Spleen (tissue), 11 donors: ENCODE measurements at regions not wholly inside any gene's neighbourhood (a gene's known extent, or its start where the extent isn't known, plus 50 kb on each side); places are given as distances from the start of the nearest gene placed in this dataset.

ENCODE experiments used
- DNase-seq: peaks from one replicate; pipeline ENCODE4 v3.0.0-alpha.2; 2020
- H3K27ac ChIP-seq, 8 donors: fragments of 200-600 bp; sonication (generic) in 7 of 8; 1 replicate in 4 of 8; 2 replicates in 4 of 8; pipeline versions ENCODE4 v1.5.0 to v1.8.0; 2016 to 2021; ENCODE audit warnings: inconsistent platforms in 4 of 8, mild to moderate bottlenecking in 4 of 8, moderate library complexity in 1 of 8
- H3K27me3 ChIP-seq, 7 donors: fragments of 200-600 bp; sonication (generic) in 6 of 7; replicated peaks in 1 of 7; 1 replicate in 4 of 7; 2 replicates in 3 of 7; pipeline versions ENCODE4 v1.5.0 to v1.8.0; 2016 to 2021; ENCODE audit warnings: inconsistent platforms in 3 of 7, mild to moderate bottlenecking in 1 of 7
- H3K36me3 ChIP-seq, 6 donors: fragments of 200-600 bp; sonication (generic) in 5 of 6; 1 replicate in 4 of 6; 2 replicates in 2 of 6; pipeline versions ENCODE4 v1.5.0 to v1.8.0; 2016 to 2021; ENCODE audit warnings: inconsistent platforms in 2 of 6
- H3K4me1 ChIP-seq, 6 donors: fragments of 200-600 bp; sonication (generic) in 5 of 6; 1 replicate in 3 of 6; 2 replicates in 3 of 6; pipeline versions ENCODE4 v1.5.0 to v1.8.0; 2016 to 2021; ENCODE audit warnings: inconsistent platforms in 3 of 6
- H3K4me3 ChIP-seq, 8 donors: fragments of 200-600 bp; sonication (generic) in 7 of 8; 1 replicate in 4 of 8; 2 replicates in 4 of 8; pipeline versions ENCODE4 v1.5.0 to v1.8.0; 2016 to 2021; ENCODE audit warnings: inconsistent platforms in 4 of 8, mild to moderate bottlenecking in 4 of 8, moderate library complexity in 2 of 8
- H3K9me3 ChIP-seq, 8 donors: fragments of 200-600 bp; sonication (generic) in 7 of 8; 1 replicate in 4 of 8; 2 replicates in 4 of 8; pipeline versions ENCODE4 v1.5.0 to v1.8.0; 2016 to 2021; ENCODE audit warnings: inconsistent platforms in 4 of 8
- POLR2A ChIP-seq, 3 donors: fragments of 450-650 bp; IDR thresholded peaks; one replicate each; pipeline ENCODE4 v1.5.1; 2017; ENCODE audit warnings: antibody characterized with exemption in 3 of 3, mild to moderate bottlenecking in 1 of 3
- POLR2AphosphoS5 ChIP-seq, 3 donors: sonication (generic); formaldehyde crosslinking; IDR thresholded peaks; one replicate each; pipeline ENCODE4 v1.5.1; 2017; ENCODE audit warnings: antibody characterized with exemption in 3 of 3
- WGBS, 5 donors: extraction: QIAGEN DNeasy Blood & Tissue Kit in 3 of 5; methylation state at CpG; one replicate each; pipeline versions ENCODE4 v1.1.5 to v1.1.7; 2013 to 2018; 5-methylcytosine and 5-hydroxymethylcytosine counted together
- intact Hi-C: fragments of 100-400 bp; cut with DNase I; formaldehyde crosslinking; loops from one replicate; pipeline ENCODE4 v1.15.0; 2023; ENCODE audit warnings: low total_unique reads
- TF ChIP-seq, protein P1 (sequence below), 11 experiments: fragments of 200-600 bp in 7 of 11; fragments of 450-650 bp in 4 of 11; sonication (generic) in 4 of 11; IDR thresholded peaks in 8 of 11; conservative IDR thresholded peaks in 3 of 11; 1 replicate in 7 of 11; 2 replicates in 4 of 11; pipeline versions ENCODE4 v1.4.0 to v1.8.0; 2016 to 2021; ENCODE audit warnings: antibody characterized with exemption in 11 of 11, inconsistent platforms in 4 of 11, mild to moderate bottlenecking in 1 of 11
- donor health status: healthy with polysubstance abuse.
- donor health status: DM: no; HTN: no; CAD: no; lungs with moderate emphysema.
- donor health status: DM: no; HTN: no; CAD: no.
- donor health status: Bipolar disorder and iron deficiency.
- donor health status: healthy.
- donor health status: DM: no; HTN: no; CAD: no.
- donor health status: DM: yes; HTN: yes; CAD: no.

DNA sequence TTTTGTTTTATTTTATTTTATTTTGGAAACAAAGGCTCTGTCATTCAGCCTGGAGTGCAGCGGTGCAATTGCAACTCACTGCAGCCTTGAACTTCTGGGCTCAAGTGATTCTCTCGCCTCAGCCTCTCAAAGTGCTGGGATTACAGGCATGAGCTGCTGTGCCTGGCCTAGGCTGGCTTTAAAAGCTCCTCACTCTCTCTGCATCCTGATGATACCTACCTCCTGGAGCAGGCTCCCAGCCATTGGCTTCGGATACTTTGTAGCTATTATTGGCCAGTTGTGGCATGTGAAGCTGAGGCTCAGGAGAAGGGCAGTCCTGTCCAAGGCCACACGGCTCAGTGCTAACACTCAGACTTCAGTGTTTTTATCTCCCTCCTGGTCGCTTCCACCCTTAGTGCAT is 158.0 kb downstream of the SEC14L1 start:
- 93 to 98% (median 96%) methylated on average over 5 of the region's 5 CpGs for WGBS, 5 donors
- H3K4me1 ChIP-seq = peaks cover 0 to 9% (median 0%) of the 10 kb centered on the region in 6 donors
- TF ChIP-seq, protein P1, sequence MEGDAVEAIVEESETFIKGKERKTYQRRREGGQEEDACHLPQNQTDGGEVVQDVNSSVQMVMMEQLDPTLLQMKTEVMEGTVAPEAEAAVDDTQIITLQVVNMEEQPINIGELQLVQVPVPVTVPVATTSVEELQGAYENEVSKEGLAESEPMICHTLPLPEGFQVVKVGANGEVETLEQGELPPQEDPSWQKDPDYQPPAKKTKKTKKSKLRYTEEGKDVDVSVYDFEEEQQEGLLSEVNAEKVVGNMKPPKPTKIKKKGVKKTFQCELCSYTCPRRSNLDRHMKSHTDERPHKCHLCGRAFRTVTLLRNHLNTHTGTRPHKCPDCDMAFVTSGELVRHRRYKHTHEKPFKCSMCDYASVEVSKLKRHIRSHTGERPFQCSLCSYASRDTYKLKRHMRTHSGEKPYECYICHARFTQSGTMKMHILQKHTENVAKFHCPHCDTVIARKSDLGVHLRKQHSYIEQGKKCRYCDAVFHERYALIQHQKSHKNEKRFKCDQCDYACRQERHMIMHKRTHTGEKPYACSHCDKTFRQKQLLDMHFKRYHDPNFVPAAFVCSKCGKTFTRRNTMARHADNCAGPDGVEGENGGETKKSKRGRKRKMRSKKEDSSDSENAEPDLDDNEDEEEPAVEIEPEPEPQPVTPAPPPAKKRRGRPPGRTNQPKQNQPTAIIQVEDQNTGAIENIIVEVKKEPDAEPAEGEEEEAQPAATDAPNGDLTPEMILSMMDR (IDR thresholded peaks at IDR 0.05 in 8 of 11, conservative IDR thresholded peaks at IDR 0.05 in 3 of 11) = no peak
- TF ChIP-seq POLR2AphosphoS5 (IDR thresholded peaks at IDR 0.05) = no peak
- TF ChIP-seq POLR2A (IDR thresholded peaks at IDR 0.05) = no peak
- intact Hi-C loops = no loop called here
- no peak overlapping the region for H3K4me3 ChIP-seq
- no peaks in the 10 kb centered on the region for H3K27me3 ChIP-seq
- H3K9me3 ChIP-seq = peaks cover 0 to 4% (median 0%) of the 10 kb centered on the region in 8 donors
- H3K27ac ChIP-seq = no peak overlapping the region
- no peak for DNase-seq
- peaks cover 0 to 7% (median 0%) of the 10 kb centered on the region in 6 donors for H3K36me3 ChIP-seq

DNA sequence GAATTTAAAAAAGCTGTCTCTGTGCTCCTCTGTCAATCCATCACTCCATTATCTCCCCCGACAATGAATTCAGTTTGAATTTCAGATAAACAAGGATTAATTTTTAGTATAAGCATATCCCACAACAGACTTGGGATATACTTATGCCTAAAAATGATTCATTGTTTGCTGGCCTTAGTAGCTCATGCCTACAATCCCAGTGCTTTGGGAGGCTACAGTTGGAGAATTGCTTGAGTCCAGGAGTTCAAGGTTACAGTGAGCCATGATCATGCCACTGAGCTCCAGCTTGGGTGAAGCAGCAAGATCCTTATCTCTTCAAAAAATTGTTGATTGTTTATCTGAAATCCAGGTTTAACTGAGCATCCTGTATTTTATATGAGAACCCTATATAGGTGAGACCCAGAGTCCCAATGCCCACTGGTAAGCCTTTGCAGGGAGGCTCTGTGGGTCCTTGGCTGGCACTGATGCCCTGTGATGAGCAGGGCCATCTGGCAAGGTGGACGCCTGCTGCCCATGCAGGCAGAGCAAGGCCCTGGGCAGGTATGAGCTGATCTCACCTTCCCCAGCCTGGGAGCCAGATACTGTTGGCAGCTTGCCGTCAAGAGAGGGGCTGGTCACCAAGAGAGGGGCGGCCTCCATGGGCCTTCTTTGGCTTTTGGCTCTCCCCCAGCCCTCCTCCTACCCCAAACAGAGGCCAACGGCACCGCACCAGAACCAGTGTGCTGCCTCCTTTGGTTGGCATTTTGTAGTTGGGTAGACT is 158.7 kb downstream of the SEC14L1 start:
- 92 to 98% (median 94%) methylated on average over 5 to 6 of the region's 6 CpGs for WGBS, 5 donors
- peaks cover 0 to 7% (median 0%) of the 10 kb centered on the region in 6 donors for H3K36me3 ChIP-seq
- intact Hi-C loops = no loop called here
- peaks cover 0 to 4% (median 0%) of the 10 kb centered on the region in 8 donors for H3K9me3 ChIP-seq
- H3K4me1 ChIP-seq = peaks cover 0 to 13% (median 2%) of the 10 kb centered on the region in 6 donors
- H3K4me3 ChIP-seq = no peak overlapping the region
- H3K27ac ChIP-seq = no peak overlapping the region
- no peaks in the 10 kb centered on the region for H3K27me3 ChIP-seq
- no peak for DNase-seq
- TF ChIP-seq POLR2A (IDR thresholded peaks at IDR 0.05) (no peak), POLR2AphosphoS5 (IDR thresholded peaks at IDR 0.05) (no peak)
- TF ChIP-seq, protein P1 (IDR thresholded peaks at IDR 0.05 in 8 of 11, conservative IDR thresholded peaks at IDR 0.05 in 3 of 11) = no peak

DNA sequence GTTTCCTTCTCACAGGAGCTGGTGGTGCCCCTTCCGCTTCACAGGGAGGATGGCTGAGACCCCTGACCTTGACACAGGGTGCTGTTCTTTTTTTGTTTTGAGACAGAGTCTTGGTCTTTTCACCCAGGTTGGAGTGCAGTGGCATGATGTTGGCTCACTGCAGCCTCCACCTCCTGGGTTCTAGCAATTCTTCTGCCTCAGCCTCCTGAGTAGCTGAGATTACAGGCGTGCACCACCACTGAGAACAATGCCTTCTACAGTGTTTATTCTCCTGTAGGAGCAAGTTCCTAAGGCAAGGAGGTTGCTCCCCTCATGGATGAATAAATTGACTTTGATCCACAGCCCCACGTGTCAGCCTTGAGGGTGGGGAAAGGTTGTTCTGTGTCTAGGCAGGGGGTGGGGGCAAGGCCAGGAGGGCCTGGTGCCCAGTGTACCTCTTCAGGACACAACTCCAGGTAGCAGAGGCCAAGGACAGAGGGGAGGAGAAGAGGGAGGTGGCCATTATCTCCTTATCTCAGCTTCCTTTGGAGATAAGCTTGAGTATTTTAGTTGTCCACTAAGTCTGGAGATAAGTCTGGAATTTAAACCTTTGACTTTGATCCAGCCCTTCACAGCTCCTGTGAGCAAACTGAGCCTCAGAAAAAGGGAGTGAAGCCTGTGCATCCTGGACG is 159.4 kb downstream of the SEC14L1 start:
- Histone ChIP-seq H3K9me3 (peaks cover 0 to 4% (median 0%) of the 10 kb centered on the region in 8 donors), H3K27me3 (no peaks in the 10 kb centered on the region), H3K27ac (no peak overlapping the region), H3K4me1 (peaks cover 0 to 19% (median 8%) of the 10 kb centered on the region in 6 donors), H3K36me3 (peaks cover 0 to 3% (median 0%) of the 10 kb centered on the region in 6 donors), H3K4me3 (no peak overlapping the region)
- intact Hi-C loops = no loop called here
- WGBS, 5 donors = 76 to 88% (median 82%) methylated on average over 4 of the region's 4 CpGs
- no peak for DNase-seq
- TF ChIP-seq, protein P1 (IDR thresholded peaks at IDR 0.05 in 8 of 11, conservative IDR thresholded peaks at IDR 0.05 in 3 of 11) = no peak
- no peak for TF ChIP-seq POLR2AphosphoS5 (IDR thresholded peaks at IDR 0.05)
- no peak for TF ChIP-seq POLR2A (IDR thresholded peaks at IDR 0.05)

DNA sequence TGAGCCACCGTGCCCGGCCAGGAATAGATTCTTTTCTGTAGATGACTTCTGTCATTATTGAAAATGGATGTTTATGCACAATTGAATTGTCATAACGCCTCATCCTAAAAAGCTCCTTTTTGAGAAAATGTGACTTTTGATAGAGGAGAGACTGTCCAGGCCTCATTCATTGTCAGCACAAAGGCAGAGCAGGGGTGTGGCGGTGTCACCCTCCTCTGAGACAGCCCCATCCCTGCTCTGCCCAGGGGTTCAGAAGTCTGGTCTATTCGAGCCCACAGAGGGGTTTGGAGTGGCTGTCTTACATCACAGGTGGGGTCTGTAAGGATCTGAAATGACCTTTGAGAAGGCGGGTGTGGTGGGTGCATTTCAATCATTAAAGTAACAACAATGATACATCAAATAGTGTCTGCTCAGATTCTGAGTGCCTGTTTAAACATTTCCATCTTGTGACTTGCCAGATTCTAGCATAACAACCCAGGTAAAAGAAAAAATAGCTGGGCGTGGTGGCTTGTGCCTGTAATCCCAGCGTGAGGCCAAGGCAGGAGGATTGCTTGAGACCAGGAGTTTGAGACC is 161.0 kb downstream of the SEC14L1 start:
- WGBS, 5 donors = 89 to 94% (median 90%) methylated on average over 8 of the region's 8 CpGs
- H3K4me1 ChIP-seq = peaks cover 0 to 17% (median 12%) of the 10 kb centered on the region in 6 donors

More for the DNA sequence above, 161.0 kb downstream of the SEC14L1 start:
- intact Hi-C loops = no loop called here
- Histone ChIP-seq H3K9me3 (peaks cover 0 to 4% (median 0%) of the 10 kb centered on the region in 8 donors), H3K36me3 (no peaks in the 10 kb centered on the region), H3K27ac (no peak overlapping the region), H3K27me3 (no peaks in the 10 kb centered on the region), H3K4me3 (no peak overlapping the region)
- TF ChIP-seq POLR2A (IDR thresholded peaks at IDR 0.05) (no peak), POLR2AphosphoS5 (IDR thresholded peaks at IDR 0.05) (no peak)
- TF ChIP-seq, protein P1 (IDR thresholded peaks at IDR 0.05 in 8 of 11, conservative IDR thresholded peaks at IDR 0.05 in 3 of 11) = no peak
- DNase-seq = no peak
